GM12891 (cell line): ENCODE measurements at regions not wholly inside any gene's neighbourhood (a gene's known extent, or its start where the extent isn't known, plus 50 kb on each side); places are given as distances from the start of the nearest gene placed in this dataset.

Experiments used
- POLR2A ChIP-seq: IDR thresholded peaks from 2 replicates; pipeline ENCODE4 v1.6.1; 2011; ENCODE audit warnings: low read depth, low read length, control low read depth
- POLR2AphosphoS5 ChIP-seq: IDR thresholded peaks from 2 replicates; pipeline ENCODE4 v1.6.1; 2011; ENCODE audit warnings: low read depth, low read length, control low read depth

- TF ChIP-seq POLR2A (no peak), POLR2AphosphoS5 (no peak)
These were observed 80.2 kb upstream of the CPHXL start for GRCh38 chr16:75806487-75806886.
